Activated CD4-positive, CD25-positive, alpha-beta regulatory T cell treated with anti-CD3 and anti-CD28 coated beads, Interleukin-2, amount 50 U/mL, for 24 hours (primary cell): ENCODE measurements at regions not wholly inside any gene's neighbourhood (a gene's known extent, or its start where the extent isn't known, plus 50 kb on each side); places are given as distances from the start of the nearest gene placed in this dataset.

Experiments used
- ATAC-seq, 2 donors: fragments of 150-1000 bp; cut with Tn5 transposase; one replicate each; pipeline ENCODE4 v1.10.0; 2021; ENCODE audit warnings: mild to moderate bottlenecking in 1 of 2, moderate library complexity in 1 of 2

- no peak for ATAC-seq
Measured at GRCh38 chr1:70893381-70893780, 154.2 kb downstream of the PTGER3 start.

- ATAC-seq: no peak
Measured at GRCh38 chr1:70895531-70895930, 152.1 kb downstream of the PTGER3 start.

GRCh38 chr1:70896224-70896623 lies 151.4 kb downstream of the PTGER3 start:
- ATAC-seq: no peak

- no peak for ATAC-seq
Measured at GRCh38 chr1:70897273-70897672, 150.3 kb downstream of the PTGER3 start.

- ATAC-seq: no peak
Measured at GRCh38 chr1:70899735-70900134, 147.9 kb downstream of the PTGER3 start.

GRCh38 chr1:70902211-70902610 lies 145.4 kb downstream of the PTGER3 start:
- no peak for ATAC-seq

- no peak for ATAC-seq
Measured at GRCh38 chr1:70906800-70907199, 140.8 kb downstream of the PTGER3 start.

GRCh38 chr1:70907563-70908310 lies 139.9 kb downstream of the PTGER3 start:
- no peak for ATAC-seq

GRCh38 chr1:70909262-70909822 lies 138.3 kb downstream of the PTGER3 start:
- ATAC-seq: no peak

GRCh38 chr1:70910013-70910412 lies 137.6 kb downstream of the PTGER3 start:
- ATAC-seq: no peak

- ATAC-seq: no peak
Measured at GRCh38 chr1:70911861-70912260, 135.8 kb downstream of the PTGER3 start.

GRCh38 chr1:70914224-70914623 lies 133.4 kb downstream of the PTGER3 start:
- ATAC-seq: no peak

GRCh38 chr1:70915258-70916033 lies 132.2 kb downstream of the PTGER3 start:
- no peak for ATAC-seq

- no peak for ATAC-seq
Measured at GRCh38 chr1:70916034-70916427, 131.6 kb downstream of the PTGER3 start.

- no peak for ATAC-seq
Measured at GRCh38 chr1:70919706-70920323, 127.8 kb downstream of the PTGER3 start.
